Lung (tissue), 11 donors: ENCODE measurements at regions not wholly inside any gene's neighbourhood (a gene's known extent, or its start where the extent isn't known, plus 50 kb on each side); places are given as distances from the start of the nearest gene placed in this dataset.

Experiments used
- ATAC-seq: fragments of 200-7000 bp; cut with Tn5 transposase; one replicate; pipeline ENCODE4 v1.9.1; 2020; ENCODE audit warnings: moderate number of reproducible peaks; ENCODE audit not compliant: insufficient read depth, low FRiP score
- DNase-seq, 3 donors: peaks; one replicate each; pipeline ENCODE4 v3.0.0-alpha.2; 2013 to 2017
- H3K27ac ChIP-seq, 2 donors: one replicate each; pipeline ENCODE4 v1.5.1; 2013; ENCODE audit warnings: mild to moderate bottlenecking in 2 of 2, moderate library complexity in 2 of 2, control low read depth in 1 of 2, inconsistent platforms in 1 of 2, low read depth in 1 of 2, low read length in 1 of 2
- H3K27me3 ChIP-seq, 3 donors: one replicate each; pipeline ENCODE4 v1.5.1; 2013; ENCODE audit warnings: low read length in 2 of 3; ENCODE audit not compliant: control insufficient read depth in 3 of 3, insufficient read depth in 3 of 3
- H3K36me3 ChIP-seq, 4 donors: one replicate each; pipeline ENCODE4 v1.5.1; 2013; ENCODE audit warnings: low read length in 4 of 4, mild to moderate bottlenecking in 1 of 4, moderate library complexity in 1 of 4; ENCODE audit not compliant: control insufficient read depth in 4 of 4, insufficient read depth in 4 of 4
- H3K4me1 ChIP-seq, 5 donors: one replicate each; pipeline ENCODE4 v1.5.1; 2013; ENCODE audit warnings: low read length in 5 of 5, mild to moderate bottlenecking in 2 of 5, moderate library complexity in 1 of 5; ENCODE audit not compliant: control insufficient read depth in 5 of 5, insufficient read depth in 5 of 5
- H3K4me3 ChIP-seq: one replicate; pipeline ENCODE4 v1.5.1; 2013; ENCODE audit warnings: mild to moderate bottlenecking, control low read depth, moderate library complexity
- H3K9ac ChIP-seq, 2 donors: one replicate each; pipeline ENCODE4 v1.5.1; 2013; ENCODE audit warnings: low read length in 2 of 2, control low read depth in 1 of 2; ENCODE audit not compliant: insufficient read depth in 1 of 2
- H3K9me3 ChIP-seq, 4 donors: one replicate each; pipeline ENCODE4 v1.5.1; 2013; ENCODE audit warnings: low read length in 3 of 4, mild to moderate bottlenecking in 1 of 4, moderate library complexity in 1 of 4; ENCODE audit not compliant: control insufficient read depth in 4 of 4, insufficient read depth in 3 of 4
- WGBS, 2 donors: extraction: QIAGEN DNeasy Blood & Tissue Kit; methylation state at CpG; one replicate each; pipeline ENCODE4 v1.1.7; 2013; 5-methylcytosine and 5-hydroxymethylcytosine counted together
- TF ChIP-seq, protein P1 (sequence below): IDR thresholded peaks from 2 replicates; pipeline ENCODE4 v1.5.1; 2012; ENCODE audit warnings: mild to moderate bottlenecking; ENCODE audit errors: control extremely low read depth, extremely low read depth
- donor health status: control.
- donor health status: control.
- donor health status: Bipolar disorder and iron deficiency.
- donor health status: healthy.
- donor health status: DM: yes; HTN: yes; CAD: no.

DNA sequence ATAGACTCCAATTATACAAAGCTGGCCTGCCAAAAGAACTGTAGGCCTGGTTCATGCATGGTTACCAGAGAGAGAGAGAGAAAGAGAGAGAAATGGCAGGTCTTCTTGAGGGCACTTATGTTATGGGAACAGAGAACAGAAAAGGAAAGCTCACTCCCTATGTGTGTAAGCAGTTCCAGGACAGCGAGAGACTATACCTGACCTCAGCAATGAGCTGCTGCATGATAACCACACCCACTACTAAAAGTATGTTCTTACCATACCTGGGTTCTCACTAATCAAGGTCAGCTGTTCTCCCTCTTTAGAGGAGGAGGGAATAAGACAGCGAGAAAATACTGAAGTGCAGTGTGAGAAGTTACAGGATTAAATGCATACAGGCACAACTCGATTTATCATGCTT is 583.3 kb downstream of the GBA3 start:
- peaks cover 0 to under 1% (median 0%) of the 10 kb centered on the region in 5 donors for H3K4me1 ChIP-seq
- no peak for DNase-seq
- H3K27ac ChIP-seq = no peak overlapping the region
- 77 to 89% methylated on average over 3 of the region's 3 CpGs for WGBS, 2 donors
- H3K9me3 ChIP-seq = no peaks in the 10 kb centered on the region
- no peak overlapping the region for H3K9ac ChIP-seq
- no peak overlapping the region for H3K4me3 ChIP-seq
- TF ChIP-seq, protein P1, sequence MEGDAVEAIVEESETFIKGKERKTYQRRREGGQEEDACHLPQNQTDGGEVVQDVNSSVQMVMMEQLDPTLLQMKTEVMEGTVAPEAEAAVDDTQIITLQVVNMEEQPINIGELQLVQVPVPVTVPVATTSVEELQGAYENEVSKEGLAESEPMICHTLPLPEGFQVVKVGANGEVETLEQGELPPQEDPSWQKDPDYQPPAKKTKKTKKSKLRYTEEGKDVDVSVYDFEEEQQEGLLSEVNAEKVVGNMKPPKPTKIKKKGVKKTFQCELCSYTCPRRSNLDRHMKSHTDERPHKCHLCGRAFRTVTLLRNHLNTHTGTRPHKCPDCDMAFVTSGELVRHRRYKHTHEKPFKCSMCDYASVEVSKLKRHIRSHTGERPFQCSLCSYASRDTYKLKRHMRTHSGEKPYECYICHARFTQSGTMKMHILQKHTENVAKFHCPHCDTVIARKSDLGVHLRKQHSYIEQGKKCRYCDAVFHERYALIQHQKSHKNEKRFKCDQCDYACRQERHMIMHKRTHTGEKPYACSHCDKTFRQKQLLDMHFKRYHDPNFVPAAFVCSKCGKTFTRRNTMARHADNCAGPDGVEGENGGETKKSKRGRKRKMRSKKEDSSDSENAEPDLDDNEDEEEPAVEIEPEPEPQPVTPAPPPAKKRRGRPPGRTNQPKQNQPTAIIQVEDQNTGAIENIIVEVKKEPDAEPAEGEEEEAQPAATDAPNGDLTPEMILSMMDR = no peak
- ATAC-seq = no peak
- no peaks in the 10 kb centered on the region for H3K27me3 ChIP-seq
- H3K36me3 ChIP-seq = no peaks in the 10 kb centered on the region

DNA sequence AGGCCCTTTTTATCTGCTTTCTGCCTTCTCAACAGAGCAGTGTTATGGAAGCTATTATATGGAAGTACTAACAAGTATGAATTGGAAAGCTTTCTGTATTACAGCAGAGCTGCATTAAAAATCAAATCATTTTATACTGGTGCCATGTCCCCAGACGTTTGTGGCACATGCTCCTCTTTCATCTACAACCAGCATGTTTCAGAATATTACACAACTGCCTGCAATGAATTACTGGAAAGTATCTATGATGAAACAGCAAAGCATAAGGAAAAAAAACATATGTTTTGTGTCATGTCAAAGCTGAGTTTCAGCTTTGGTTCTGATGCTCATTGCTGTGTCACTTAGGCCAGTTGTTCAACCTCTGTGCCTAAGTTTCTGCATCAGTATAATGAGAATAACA is 576.8 kb downstream of the GBA3 start:
- no peaks in the 10 kb centered on the region for H3K36me3 ChIP-seq
- TF ChIP-seq, protein P1 = no peak
- no peak overlapping the region for H3K27ac ChIP-seq
- no peak overlapping the region for H3K9ac ChIP-seq
- H3K4me1 ChIP-seq = peaks cover 0 to 26% (median 0%) of the 10 kb centered on the region in 5 donors
- DNase-seq (peak; percentile 46 to 92 (median 89)), ATAC-seq (no peak)
- no peaks in the 10 kb centered on the region for H3K9me3 ChIP-seq
- H3K27me3 ChIP-seq = no peaks in the 10 kb centered on the region
- H3K4me3 ChIP-seq = no peak overlapping the region
- 11 to 19% methylated on average over 1 of the region's 1 CpG for WGBS, 2 donors

DNA sequence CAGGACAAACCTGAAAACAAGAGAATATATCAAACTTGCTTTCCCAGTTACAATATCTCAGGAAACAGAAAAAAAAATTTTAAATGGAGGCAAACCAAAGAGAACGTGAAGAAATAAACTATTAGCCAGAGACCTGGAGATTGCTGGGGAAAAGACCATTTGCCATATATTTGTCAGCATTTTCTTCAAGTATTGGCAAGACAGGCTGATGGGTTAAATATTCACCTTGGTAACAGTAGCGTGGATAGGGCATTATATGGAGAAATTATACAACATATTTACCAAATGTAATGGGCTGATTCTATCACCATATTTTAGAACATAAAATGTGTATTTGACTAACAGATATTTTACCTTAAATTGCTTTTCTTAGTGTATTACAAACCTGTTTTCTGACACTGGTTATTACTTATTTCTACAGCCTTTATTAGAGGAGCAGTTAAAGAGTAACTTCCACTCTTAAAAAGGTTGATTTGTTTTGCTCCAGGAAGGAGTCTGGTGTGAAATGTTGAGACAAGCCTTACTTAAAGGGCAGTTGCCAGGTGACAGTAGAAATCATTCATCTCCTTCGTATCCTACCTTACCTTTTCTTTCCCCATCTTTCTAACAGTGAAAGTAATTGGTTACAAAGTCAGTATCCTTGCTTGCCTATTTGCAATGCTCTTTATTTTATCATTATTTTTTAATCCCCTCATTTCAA is 575.5 kb downstream of the GBA3 start:
- H3K36me3 ChIP-seq = no peaks in the 10 kb centered on the region
- H3K27me3 ChIP-seq = no peaks in the 10 kb centered on the region
- no peak for DNase-seq
- peaks cover 0 to 26% (median 0%) of the 10 kb centered on the region in 5 donors for H3K4me1 ChIP-seq
- no peak overlapping the region for H3K27ac ChIP-seq
- TF ChIP-seq, protein P1 = no peak
- H3K4me3 ChIP-seq = no peak overlapping the region
- no peak overlapping the region for H3K9ac ChIP-seq
- WGBS, 2 donors = 61 to 81% methylated on average over 3 of the region's 3 CpGs
- no peaks in the 10 kb centered on the region for H3K9me3 ChIP-seq
- no peak for ATAC-seq

DNA sequence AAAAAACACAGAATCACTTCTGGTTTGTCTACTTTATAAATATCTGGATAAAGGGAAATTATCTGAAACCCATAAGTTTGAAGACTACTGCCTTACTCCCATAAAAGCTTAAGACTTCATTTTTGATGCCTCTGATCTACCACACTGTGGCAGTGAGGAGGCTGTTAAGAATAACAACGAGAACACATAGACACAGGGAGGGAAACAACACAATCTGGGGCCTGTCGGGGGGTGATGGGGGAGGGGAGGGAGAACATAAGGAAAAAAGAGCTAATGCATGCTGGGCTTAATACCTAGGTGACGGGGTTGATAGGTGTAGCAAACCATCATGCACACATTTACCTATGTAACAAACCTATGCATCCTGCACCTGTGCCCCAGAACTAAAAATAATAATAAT is 573.7 kb downstream of the GBA3 start:
- Histone ChIP-seq H3K9ac (no peak overlapping the region), H3K4me3 (no peak overlapping the region), H3K9me3 (no peaks in the 10 kb centered on the region), H3K4me1 (peaks cover 0 to 26% (median 0%) of the 10 kb centered on the region in 5 donors), H3K36me3 (no peaks in the 10 kb centered on the region), H3K27me3 (no peaks in the 10 kb centered on the region), H3K27ac (no peak overlapping the region)
- WGBS, 2 donors = 63 to 75% methylated on average over 3 of the region's 3 CpGs
- TF ChIP-seq, protein P1 = no peak
- ATAC-seq (no peak), DNase-seq (no peak)
